DMS153 treated with DMSO at 0.1 percent for 48 hours (cell line): ENCODE measurements at regions not wholly inside any gene's neighbourhood (a gene's known extent, or its start where the extent isn't known, plus 50 kb on each side); places are given as distances from the start of the nearest gene placed in this dataset.
"Not testable (repeated sequence)": the region's sequence is repeated elsewhere in the genome, so short reads cannot be mapped to it uniquely, and the experiment has no call there.

Source experiments
- DNase-seq: peaks from one replicate; lab custom pipeline; 2025; ENCODE audit not compliant: unreplicated experiment; lab: John Stamatoyannopoulos, UW

- DNase-seq, result no peak
These were observed 118.3 kb upstream of the EEF2KMT start for GRCh38 chr16:5215901-5216300.

DNA sequence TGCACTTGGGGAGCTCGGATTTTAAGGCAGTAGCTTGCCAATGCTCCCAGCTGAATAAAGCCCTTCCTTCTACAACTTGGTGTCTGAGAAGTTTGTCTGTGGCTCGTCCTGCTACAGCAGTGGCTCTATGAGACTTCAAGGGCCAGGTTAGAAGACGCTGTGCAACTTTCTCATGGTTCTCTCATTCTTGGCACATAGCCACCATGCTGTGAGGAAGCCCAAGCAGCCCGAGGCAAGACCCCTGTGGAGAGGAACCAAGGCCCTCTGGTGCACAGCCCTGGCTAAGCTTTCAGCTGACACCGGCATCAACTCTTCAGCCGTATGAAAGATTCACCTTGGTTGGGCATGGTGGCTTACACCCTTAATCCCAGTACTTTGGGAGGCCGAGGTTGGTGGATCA, 116.9 kb upstream of the EEF2KMT start:
- DNase-seq, result no peak

GRCh38 chr16:5212501-5212900, 114.9 kb upstream of the EEF2KMT start:
- peak; percentile 4 for DNase-seq

DNA sequence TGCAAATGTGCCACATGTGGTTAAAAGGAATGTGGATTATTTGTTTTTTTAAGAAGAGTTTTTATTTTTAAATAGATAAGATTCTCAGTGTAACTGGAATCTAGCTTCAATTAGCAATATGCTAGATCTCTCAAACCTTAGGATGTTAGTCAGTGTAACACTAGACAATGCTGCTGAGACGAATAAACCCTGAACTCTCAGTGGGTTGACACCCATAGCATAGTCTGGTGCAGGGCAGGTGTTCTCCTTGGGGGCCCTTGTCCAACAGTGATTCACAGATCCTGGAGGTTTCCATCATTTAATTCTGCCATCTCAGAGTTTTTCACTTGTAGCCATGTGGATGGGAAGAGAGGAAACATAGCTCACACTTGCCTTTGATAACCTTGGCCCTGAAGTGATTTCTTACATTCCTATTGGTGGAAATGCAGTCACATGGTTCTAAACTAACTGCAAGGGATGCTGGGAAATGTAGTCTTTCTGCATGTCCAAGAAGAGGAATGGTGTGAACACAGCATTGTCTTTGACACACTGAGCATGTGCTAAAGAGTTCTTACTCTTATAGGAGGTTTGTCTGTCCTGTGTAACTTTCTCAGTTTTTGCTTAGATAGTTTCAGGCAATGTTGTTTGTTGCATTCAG, 110.4 kb upstream of the EEF2KMT start:
- not testable (repeated sequence) for DNase-seq

DNA sequence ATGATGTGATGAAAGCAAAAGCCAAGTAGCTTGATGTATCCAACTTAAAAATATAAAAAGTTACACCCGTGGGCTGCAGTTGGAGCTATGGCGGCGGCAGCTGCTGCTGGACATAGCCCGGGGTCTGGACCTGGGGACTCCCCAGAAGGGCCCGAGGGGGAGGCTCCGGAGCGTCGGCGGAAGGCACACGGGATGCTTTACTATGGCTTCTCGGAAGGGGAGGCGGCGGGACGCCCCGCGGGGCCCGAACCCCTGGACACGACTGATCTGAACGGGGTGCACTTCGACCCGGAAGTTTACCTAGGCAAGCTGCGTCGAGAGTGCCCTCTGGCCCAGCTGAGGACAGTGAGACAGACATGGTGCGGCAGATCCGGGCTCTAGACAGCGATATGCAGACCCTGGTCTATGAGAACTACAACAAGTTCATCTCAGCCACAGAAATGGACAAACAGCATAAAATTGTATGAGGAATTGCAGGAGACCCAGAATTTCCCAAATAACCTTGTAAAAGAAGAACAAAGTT, 109.5 kb upstream of the EEF2KMT start:
- DNase-seq, result no peak

GRCh38 chr16:5206331-5206990, 108.9 kb upstream of the EEF2KMT start:
- DNase-seq, result no peak

GRCh38 chr16:5205361-5206040, 107.9 kb upstream of the EEF2KMT start:
- no peak for DNase-seq

- DNase-seq, result not testable (repeated sequence)
These were observed 106.1 kb upstream of the EEF2KMT start for GRCh38 chr16:5203675-5204074.

GRCh38 chr16:5200123-5200522, 102.5 kb upstream of the EEF2KMT start:
- no peak for DNase-seq

DNA sequence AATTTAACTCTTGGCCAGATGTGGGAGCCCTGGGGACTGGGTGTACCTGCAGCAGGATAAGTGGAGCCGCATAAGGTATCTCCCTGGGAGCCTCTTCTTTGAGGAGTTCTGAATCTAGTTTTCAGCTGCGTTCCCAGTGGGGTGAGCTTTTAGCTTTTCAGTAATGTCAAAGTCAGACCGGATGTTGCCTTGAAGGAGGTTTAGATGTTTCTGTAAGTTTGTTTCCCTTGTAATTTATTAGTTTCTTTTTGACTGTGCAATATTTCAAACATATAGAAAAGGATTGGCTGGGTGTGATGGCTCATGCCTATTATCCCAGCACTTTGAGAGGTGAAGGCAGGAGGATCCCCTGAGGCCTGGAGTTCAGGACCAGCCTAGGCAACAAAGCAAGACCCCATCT, 98.6 kb upstream of the EEF2KMT start:
- DNase-seq, result no peak

- no peak for DNase-seq
These were observed 96.3 kb upstream of the EEF2KMT start for GRCh38 chr16:5193861-5194260.

- DNase-seq, result no peak
These were observed 91.4 kb upstream of the EEF2KMT start for GRCh38 chr16:5188989-5189352.

GRCh38 chr16:5188318-5188988, 90.9 kb upstream of the EEF2KMT start:
- no peak for DNase-seq

DNA sequence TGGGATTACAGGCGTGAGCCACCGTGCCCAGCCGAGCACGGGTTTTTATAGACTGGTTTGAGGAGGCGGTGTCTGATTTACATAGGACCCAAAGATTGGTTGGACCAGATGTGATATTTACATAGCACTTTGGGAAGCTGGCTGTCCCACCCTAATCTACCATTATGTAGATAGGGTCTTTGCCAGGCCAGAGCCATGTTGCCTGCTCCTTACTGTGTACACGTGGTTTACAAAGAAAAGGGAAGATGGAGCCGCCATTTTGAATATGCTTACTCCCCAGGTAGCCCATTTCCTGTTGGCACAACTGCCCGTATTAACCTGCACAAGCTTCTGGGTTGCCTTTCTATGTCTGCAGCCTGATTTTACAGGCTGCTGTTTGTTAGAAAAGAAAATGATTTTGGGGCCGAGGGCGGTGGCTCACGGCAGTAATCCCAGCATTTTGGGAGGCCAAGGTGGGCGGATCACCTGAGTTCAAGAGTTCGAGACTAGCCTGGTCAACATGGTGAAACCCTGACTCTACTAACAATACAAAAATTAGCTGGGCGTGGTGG, 89.9 kb upstream of the EEF2KMT start:
- DNase-seq, result no peak

DNA sequence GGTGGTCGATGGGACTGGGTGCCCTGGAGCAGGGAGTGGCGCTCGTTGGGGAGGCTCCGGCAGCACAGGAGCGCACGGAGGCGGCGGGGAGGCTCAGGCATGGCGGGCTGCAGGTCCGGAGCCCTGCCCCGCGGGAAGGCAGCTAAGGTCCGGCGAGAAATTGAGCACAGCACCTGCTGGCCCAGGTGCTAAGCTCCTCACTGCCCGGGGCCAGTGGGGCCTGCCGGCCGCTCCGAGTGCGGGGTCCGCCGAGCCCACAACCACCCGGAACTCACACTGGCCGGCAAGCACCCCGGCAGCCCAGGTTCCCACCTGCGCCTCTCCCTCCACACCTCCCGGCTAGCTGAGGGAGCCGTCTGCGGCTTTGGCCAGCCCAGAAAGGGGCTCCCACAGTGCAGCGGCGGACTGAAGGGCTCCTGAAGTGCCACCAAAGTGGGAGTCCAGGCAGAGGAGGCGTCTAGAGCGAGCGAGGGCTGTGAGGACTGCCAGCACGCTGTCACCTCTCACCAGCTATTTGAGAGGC, 88.8 kb upstream of the EEF2KMT start:
- no peak for DNase-seq

- DNase-seq, result no peak
These were observed 78.9 kb upstream of the EEF2KMT start for GRCh38 chr16:5176505-5176904.

GRCh38 chr16:5175266-5175665, 77.7 kb upstream of the EEF2KMT start:
- no peak for DNase-seq

DNA sequence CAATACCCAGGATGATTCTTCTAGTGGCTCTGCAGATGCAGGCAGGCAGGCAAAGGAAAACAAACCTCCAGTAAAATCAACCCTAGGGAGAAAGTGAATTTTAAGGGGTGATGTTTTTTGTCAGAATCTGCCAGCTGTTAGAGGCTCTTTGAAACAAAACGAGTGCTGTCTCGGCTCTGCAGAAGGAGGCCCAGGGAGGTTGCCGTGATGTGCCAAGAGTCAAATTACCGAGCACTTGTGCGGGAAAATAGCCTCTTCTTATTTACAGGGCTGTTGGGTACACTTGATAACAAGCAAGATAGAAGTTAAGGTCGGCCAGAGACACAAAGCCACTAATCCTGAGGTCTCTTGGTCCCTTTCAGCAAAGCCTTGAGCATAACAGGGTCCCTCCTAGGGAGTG, 68.9 kb upstream of the EEF2KMT start:
- DNase-seq, result no peak

DNA sequence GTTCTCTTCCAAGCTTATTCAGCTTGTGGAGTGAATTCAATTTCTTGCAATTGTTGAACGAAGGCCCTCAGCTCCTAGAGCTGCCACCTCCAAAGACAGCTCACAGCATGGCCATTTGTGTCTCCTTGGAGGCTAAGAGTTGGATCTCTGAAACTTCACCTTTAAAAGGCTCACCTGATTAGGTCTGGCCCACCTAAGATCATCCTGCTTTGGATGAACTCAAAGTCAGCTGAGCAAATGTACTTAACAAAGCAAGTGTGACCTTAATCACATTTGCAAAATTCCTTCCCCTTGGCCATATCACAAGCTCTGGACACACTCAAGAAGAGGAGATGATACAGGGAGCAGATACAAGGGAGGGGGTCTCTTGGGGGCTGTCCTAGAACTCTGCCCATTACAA, 67.8 kb upstream of the EEF2KMT start:
- DNase-seq, result not testable (repeated sequence)

- DNase-seq, result not testable (repeated sequence)
These were observed 65.2 kb upstream of the EEF2KMT start for GRCh38 chr16:5162801-5163200.

GRCh38 chr16:5161888-5162287, 64.3 kb upstream of the EEF2KMT start:
- not testable (repeated sequence) for DNase-seq
